GM12892 (cell line): ENCODE measurements at regions not wholly inside any gene's neighbourhood (a gene's known extent, or its start where the extent isn't known, plus 50 kb on each side); places are given as distances from the start of the nearest gene placed in this dataset.

Source experiments
- POLR2A ChIP-seq: IDR thresholded peaks from 2 replicates; pipeline ENCODE4 v1.6.1; 2011; ENCODE audit warnings: low read depth, low read length, control low read depth
- POLR2AphosphoS5 ChIP-seq: IDR thresholded peaks from 2 replicates; pipeline ENCODE4 v1.6.1; 2011; ENCODE audit warnings: low read depth, low read length, control low read depth

GRCh38 chr18:73908323-73908722 is 239.3 kb downstream of the FBXO15 start:
- TF ChIP-seq POLR2AphosphoS5 (no peak), POLR2A (no peak)
